H1 (cell line): ENCODE measurements at regions not wholly inside any gene's neighbourhood (a gene's known extent, or its start where the extent isn't known, plus 50 kb on each side); places are given as distances from the start of the nearest gene placed in this dataset.

ENCODE experiments used
- BCL11A ChIP-seq, 2 experiments: IDR thresholded peaks; one replicate each; pipeline ENCODE4 v1.6.1; 2011; ENCODE audit warnings: low read depth in 2 of 2, low read length in 2 of 2, mild to moderate bottlenecking in 2 of 2
- CBX5 ChIP-seq: fragments of 300-800, 300-1000 bp; sonication (generic); IDR thresholded peaks from 2 replicates; pipeline ENCODE4 v1.7.1; 2016; ENCODE audit warnings: antibody characterized with exemption, low read length, low read depth
- JUND ChIP-seq: IDR thresholded peaks from 2 replicates; pipeline ENCODE4 v1.6.1; 2011; ENCODE audit warnings: mild to moderate bottlenecking, improper control_type of control experiment, low read length
- SP1 ChIP-seq: IDR thresholded peaks from 2 replicates; pipeline ENCODE4 v1.6.1; 2011; ENCODE audit warnings: low read depth, low read length
- TF ChIP-seq, protein P1 (sequence below): IDR thresholded peaks from 2 replicates; pipeline ENCODE4 v1.6.1; 2011; ENCODE audit warnings: low read length, improper control_type of control experiment
- TF ChIP-seq, protein P2 (sequence below): IDR thresholded peaks from 2 replicates; pipeline ENCODE4 v1.6.1; 2012; ENCODE audit warnings: inconsistent platforms

DNA sequence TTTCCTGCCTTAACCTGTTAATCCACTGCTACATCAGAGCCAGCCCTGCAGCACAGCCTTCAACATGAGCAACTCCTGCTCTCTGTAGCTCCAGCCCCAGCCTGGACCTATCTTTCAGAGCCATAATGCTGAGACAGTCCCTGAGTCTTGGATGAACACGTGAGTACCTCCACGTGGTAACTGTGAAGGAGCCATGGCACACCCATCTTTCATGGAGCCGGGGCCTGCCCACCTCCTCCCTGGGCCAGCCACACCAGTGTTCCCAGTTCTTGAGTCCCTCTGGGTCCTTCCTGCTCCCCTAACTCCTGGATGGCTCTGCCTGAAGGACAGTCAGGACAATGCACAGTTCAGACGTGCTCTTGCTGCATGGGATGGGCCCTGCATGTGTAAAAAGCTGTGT, 107.1 kb downstream of the TEX36 start (continued):
- TF ChIP-seq, protein P1, sequence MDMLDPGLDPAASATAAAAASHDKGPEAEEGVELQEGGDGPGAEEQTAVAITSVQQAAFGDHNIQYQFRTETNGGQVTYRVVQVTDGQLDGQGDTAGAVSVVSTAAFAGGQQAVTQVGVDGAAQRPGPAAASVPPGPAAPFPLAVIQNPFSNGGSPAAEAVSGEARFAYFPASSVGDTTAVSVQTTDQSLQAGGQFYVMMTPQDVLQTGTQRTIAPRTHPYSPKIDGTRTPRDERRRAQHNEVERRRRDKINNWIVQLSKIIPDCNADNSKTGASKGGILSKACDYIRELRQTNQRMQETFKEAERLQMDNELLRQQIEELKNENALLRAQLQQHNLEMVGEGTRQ = no peak
- TF ChIP-seq JUND = no peak
- TF ChIP-seq, protein P2, sequence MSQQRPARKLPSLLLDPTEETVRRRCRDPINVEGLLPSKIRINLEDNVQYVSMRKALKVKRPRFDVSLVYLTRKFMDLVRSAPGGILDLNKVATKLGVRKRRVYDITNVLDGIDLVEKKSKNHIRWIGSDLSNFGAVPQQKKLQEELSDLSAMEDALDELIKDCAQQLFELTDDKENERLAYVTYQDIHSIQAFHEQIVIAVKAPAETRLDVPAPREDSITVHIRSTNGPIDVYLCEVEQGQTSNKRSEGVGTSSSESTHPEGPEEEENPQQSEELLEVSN = no peak
- TF ChIP-seq BCL11A (IDR thresholded peaks at IDR 0.05; ENCODE audit: low read depth in 2 of 2, low read length in 2 of 2) = no peak
- no peak for TF ChIP-seq CBX5
- no peak for TF ChIP-seq SP1
